ENCODE measurements at regions not wholly inside any gene's neighbourhood (a gene's known extent, or its start where the extent isn't known, plus 50 kb on each side); places are given as distances from the start of the nearest gene placed in this dataset.
"Not testable (repeated sequence)": the region's sequence is repeated elsewhere in the genome, so short reads cannot be mapped to it uniquely, and the experiment has no call there.

DNA sequence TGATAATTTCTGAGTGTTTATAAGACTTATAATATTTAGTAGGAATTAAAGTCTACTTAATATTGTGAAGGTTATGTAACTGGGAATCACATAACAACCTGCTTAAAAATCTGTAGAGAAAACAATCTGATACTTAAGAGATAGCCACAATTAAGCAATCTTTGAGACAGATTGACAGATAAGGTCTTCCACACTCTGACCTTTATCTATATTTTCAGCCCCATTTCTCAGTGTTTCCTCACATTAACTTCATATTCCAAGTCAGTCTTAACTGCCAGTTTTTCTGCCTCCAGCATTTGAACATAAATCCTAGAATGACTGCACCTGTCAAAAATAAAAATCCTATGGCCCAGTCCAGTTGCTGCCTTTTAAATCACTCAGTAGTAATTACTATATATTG, 423.2 kb downstream of the PYDC2 start:
- no peak for DNase-seq

DNA sequence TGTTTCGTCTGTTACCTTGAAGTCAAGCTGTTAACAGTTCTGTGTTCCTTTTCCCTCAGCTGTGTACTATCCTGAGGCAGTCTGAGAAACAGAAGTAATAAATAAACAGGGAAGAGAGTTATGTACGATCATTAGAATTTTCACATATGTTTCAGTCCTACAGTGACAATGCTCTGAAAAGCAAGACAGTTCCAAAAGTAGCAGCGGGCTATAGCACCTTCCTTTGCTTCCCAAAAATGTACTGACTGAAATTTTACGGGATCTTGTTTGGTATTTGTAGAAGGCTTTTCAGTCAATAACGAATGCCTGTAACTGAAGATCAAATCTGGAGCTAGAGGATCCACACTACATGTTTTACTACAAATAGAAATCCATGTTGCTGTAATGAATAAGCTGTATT, 428.1 kb downstream of the PYDC2 start:
- DNase-seq = no peak

DNA sequence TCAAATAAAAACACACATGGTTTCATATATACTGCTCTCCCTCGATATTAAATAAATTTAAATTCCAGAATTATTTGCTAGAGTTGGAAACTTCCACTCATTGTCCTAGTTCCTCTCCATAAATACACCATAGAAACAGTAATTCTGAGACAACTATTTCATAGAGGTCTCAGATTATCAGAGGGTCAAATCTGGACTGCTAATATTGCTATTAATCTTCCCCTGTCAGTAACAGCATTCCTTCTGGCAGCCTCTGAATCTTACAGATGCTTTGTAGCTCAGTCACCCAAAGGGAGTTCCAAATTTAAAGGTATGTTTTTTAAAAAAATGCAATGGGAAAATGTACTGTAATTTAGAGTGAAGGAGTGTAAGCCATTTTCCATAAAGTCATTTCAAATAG, 428.8 kb downstream of the PYDC2 start:
- no peak for DNase-seq

DNA sequence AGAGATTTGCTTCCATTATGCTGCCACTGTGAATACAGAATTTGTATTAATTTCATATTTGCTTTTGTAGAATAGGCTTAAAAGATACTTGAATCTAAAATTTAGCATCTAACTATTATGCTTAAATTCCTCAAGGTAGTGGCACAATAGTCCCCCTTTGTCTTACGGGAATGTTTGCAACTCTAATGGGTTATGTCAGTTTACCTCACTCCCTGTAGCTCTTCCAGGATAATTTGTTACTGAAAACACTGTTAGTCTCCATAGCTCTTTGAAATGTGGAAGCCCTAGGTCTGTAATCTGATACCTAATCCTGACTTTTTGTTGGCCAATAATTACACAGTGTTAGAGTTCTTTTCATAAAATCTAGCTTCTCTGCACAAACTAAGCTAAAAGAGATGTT, 433.4 kb downstream of the PYDC2 start:
- no peak for DNase-seq

DNA sequence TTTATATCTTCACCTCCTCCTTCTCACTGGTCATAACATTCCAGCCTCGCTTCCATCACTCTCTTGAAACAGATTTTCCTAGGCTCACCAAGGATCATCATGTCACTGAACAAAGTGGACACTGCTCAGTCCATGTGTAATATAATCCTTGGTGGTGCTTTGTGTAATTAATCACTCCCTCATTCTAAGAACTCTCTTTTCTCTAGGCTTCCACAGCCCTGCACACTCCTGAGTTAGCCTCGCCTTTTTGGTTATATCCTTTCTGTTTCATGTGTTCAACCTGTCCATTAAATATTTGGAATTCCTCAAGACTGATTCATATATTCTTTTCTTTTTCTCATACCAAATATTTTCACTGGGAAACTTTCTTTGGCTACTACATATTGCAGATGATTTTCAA, 440.8 kb downstream of the PYDC2 start:
- DNase-seq = no peak

DNA sequence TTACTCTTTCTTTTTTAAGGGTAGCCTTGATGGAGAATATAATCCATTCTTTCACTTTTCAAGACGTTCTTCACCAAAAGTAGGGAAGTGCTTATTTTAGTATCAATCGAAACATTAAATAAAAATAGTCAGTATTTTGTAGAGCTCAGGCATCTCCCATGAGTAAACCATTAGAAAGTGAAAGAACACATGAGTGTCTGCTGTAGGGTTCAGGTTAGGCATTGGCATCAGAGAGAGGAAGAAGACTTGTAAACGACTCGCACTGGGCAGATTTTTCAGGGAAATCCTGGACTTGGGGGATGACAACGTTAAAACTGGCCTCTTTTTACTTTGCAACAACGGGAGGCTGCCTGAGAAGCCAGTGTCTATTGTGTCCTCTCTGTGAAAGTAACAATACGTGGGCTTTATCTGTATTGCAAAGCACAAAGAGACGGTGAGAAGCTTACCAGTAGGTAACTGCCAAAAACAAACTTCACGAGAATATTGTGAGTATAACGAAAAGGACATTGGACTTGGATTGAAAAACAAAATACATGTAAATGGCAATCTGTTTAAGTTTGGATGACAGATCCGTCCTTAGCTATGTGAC, 451.7 kb downstream of the PYDC2 start:
- DNase-seq = no peak

DNA sequence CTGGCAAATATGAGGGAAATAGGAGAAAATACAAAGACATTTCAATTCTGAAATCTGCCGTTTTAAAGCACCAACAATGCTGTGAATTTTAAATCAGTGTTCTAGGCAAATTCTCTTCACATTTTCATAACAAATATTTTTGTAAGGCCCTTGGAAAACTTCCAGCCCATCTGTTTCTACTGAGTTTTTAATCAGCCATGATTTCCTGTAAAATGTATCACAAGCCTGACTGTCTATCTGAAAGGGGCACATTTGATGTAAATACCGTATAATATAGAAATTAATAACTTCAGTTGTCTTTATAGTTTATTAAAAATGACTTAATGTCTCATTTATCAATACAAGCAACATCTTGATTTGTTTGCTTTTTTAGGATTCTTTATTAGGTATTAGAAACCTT, 454.7 kb downstream of the PYDC2 start:
- DNase-seq = no peak

DNA sequence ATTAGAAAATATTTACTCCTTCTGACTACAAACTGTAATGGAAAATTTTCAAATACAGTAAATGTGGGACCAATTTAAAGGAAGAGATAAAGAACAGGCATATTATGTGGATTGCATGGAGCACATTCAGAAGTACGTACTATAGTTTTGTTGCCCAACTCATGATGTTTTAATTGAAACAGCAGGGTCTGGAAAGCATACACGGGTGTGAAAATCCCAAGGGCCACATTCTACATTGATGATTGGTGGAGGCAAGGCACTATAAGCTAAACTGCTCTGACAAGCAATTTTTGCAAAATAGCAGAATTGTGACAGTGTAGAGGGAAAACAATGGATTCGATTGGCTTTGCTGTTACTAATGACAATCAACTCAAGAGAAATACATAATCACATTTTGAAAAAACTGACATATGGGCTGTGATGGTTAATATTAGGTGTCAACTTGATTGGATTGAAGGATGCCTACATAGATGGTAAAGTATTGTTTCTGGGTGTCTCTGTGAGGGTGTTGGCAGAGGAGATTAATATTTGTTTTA, 458.6 kb downstream of the PYDC2 start:
- no peak for DNase-seq

DNA sequence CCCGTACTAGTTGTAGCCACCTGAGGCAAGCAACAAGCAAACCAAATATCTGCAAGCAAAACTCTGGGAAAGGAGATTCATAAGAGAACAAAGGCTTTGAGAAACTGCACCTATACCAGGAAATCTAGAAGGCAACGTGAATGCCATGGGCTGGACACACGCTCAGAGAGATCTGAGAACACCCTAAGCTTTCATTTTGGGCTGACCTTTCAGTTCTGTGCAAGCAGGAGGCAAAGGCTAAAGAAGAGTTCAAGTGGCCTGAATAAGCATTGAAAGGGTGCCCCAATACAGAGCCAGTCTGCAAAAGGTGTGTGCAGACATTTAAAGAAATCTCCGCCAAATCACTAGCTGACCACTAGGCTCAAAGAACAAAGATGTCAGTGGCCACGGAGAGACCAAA, 461.6 kb downstream of the PYDC2 start:
- no peak for DNase-seq

DNA sequence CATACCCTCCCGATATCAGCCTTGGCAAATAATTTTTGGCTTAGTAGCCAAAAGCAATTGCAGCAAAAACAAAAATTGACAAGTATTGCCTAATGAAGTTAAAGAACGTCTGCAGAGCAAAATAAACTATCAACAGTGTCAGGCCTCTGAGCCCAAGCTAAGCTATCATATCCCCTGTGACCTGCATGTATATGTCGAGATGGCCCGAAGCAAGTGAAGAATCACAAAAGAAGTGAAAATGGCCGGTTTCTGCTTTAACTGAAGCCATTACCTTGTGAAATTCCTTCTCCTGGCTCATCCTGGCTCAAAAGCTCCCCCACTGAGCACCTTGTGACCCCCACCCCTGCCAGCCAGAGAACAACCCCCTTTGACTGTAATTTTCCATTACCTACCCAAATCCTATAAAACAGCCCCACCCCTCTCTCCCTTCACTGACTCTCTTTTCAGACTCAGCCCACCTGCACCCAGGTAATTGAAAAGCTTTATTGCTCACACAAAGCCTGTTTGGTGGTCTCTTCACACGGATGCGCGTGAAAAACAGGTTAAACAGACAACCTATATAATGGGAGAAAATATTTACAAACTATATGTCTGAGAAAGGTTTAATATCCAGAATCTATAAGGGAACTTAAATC, 466.3 kb downstream of the PYDC2 start:
- DNase-seq = not testable (repeated sequence)

DNA sequence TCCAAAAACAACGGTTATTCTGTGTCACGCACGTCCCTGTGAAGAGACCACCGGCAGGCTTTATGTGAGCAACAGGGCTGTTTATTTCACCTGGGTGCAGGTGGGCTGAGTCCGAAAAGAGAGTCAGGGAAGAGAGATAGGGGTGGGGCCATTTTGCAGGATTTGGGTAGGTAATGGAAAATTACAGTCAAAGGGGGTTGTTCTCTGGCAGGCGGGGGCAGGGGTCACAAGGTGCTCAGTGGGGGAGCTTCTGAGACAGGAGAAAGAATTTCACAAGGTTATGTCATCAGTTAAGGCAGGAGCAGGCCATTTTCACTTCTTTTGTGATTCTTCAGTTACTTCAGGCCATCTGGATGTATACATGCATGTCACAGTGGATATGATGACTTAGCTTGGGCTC, 467.0 kb downstream of the PYDC2 start:
- DNase-seq = not testable (repeated sequence)

DNA sequence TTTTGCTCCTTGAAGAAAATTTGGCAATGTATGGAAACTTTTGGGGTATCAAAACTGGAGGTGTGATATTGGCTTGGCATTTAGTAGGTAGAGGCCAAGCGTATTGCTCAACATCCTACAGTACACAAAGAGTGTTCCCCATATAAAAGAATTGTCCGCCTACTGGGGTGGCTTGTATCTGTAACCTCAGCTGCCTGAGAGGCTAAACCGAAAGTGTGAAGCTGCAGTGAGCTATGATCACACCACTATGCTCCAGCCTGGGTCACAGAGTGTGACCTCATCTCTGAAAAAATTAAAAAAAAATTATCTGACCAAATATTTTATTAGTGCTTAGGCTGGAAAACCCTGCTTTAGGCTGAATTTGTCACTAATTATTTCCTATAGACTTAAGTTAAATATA, 483.9 kb downstream of the PYDC2 start:
- no peak for DNase-seq

DNA sequence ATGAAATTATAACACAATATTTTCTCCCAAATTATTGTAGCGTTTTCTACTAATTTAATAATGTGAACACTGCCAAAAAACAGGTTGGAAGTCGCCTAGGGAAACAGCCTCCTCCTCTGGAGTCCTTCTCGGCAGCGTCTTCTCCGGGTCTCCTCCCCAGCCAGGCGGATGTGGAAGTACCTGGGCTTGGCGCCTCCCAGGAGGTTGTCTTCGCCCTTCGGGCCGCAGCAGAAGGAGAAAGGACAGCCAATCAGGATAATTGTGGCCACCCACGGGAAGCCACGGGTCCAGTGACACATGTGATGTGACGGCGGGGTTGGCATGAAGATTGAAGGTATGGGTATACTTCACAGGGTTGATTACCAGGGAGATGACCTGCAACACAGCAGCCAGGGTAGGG, 491.2 kb downstream of the PYDC2 start:
- DNase-seq = no peak

DNA sequence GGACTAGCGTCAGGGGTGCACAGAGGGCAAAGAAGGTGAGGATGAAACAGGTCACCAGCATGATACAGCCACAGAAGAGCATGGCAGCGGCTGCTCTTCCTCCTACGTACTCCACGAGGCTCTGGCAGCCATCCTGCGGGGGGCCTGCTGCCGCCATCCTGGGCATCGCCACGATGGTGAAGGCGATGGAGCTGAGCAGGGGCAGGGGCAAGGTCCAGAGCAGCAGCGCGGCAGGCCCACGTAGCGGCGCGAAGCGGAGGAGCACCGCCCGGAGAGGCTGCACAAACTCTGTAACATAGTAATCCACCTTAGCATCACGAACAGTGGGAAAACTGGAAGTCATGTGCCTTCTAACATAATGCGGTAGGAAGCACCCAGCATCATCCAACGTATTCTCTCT, 491.6 kb downstream of the PYDC2 start:
- DNase-seq = no peak

DNA sequence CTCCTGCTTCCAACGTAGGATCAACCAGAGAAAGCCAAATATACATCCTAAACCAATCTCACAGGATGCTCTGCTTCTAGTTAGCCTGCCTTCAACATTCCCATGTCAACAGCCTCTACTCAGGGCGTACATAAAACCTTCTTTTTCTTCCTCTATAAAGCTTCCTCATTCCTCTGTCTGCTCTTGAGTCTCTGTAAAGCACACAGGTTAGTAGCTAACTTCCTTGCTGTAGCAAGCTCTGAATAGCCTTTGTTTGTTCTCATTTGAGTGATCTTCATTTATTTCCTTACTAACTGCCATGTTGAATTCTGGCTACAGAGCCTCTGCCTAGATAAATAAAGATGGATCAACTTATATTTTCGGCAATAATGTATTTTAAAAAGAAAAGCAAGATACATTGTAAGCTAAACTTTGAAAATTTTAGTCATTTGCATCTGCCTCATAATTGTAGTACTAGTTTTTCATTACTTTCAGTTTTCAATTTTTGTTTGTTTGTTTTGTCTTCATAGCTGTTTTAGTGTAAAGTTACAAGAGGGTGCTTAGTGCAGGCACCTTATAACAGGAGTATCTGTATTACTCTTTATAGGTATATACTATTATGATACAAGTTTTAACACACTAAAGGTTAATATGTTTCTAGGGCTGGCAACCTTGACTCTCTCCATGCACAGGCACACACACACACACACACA, 498.2 kb downstream of the PYDC2 start:
- DNase-seq = no peak

DNA sequence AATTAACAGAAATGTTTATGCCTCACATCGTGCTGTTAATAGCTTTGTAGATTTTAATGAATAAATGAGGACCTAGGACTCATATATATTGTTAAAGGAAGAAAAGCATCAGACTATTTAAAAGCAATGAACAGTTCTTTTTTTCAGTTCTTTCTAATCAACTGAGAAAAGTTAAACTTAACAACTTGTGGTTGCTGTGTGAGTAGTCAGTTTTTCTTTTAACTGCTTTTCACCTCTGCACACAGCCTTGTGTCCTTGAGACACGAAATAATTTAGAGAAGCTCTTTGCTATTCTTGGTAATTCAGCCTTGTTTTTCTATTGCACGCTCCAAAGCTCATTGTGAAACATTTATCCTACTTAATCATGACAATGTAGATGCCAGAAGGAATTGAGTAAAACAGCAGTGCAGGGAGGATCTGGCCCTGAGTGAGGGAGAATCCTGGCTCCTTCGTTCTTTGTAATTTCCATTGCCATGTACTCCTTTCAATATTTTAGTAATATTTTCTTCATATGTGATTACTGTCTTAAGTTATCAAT, 499.0 kb downstream of the PYDC2 start:
- DNase-seq = no peak

DNA sequence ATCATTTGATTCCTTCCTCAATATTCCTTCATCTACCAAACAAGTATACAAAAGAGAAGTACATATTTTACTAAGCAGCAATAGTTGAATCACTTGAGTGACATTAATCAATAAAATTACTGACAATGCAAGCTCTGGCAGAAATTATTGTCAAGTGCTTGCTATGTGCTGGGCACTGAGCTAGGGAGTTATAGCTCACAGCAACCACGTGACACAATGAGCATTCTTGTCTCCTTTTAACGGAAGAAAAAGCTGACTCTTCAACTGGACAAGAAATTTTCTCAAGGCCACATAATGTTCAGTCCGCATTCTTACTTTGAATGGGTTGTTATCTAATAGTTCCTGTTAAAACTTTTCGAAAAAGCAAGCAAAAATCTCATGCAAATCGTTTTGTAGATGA, 500.1 kb downstream of the PYDC2 start:
- no peak for DNase-seq

DNA sequence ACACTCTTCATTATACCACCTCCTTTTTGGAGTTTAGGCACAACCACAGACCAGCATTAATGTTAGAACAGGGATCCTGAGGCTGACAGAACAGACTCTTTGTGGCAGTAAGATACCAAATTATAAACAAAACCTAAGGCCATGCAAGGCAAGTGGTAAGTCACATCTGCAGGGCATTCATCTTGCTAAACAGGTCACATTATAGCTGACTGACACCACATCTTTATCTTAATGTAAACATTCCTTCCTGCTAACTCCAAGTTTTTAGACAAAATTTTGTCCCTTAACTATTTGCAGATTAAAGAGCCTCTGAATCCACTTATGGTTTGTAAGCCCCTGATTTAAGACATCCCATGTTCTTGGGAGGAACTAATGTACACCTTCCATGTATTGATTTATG, 500.6 kb downstream of the PYDC2 start:
- DNase-seq = no peak

DNA sequence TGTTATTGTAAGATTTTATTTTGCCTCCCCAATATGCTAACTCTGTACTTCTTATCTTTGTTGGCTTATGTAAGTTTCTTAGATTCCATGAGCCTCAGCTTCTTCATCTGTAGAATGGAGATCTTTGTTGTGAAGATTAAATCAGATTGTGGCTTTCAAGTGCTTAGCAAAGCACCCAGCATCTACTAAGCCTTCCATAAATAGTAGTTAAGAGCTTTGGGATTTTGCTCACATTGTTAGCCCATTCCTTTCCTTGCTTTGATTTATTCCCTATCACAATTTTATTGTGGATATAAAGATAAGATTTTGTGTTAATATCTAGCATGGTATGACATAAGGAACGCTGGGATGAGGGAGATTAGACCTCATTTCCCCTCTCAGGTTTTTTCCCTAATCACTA, 501.4 kb downstream of the PYDC2 start:
- no peak for DNase-seq

DNA sequence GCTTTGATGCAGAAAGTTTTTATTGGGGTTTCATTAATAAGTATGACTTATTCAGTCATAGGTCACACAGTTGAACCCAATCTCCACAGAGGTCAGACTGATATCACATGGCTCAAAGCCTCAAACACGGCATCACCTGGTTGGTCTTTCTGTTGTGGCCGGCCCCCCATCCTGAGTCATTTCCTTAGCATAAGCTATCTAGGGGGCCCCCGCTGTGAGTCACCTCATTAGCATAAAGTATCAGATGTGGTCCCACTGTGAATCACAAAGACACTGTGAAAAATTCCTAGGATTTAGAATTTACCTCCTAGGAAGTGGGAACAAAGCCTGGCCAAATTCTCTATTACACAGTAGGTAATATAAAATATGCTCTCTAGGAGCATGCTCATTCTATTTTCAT, 502.2 kb downstream of the PYDC2 start:
- no peak for DNase-seq

DNA sequence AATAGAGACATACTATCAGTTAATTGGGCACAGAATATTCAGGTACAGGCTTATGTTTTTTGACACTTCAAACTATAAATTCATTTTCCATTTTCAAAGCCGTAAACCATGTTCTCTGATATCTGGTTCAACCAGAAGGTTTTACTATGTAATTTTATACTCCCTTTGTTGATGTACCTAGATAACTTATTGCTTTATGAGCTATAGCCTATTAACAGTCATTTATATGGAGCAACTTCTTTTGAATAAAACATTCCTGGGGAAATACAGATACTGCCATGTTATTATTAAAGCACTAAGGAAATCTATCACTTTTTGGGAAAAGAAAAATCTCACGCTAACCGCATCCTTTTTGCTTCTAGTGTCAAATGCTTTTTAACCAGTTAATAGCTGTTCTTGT, 505.6 kb downstream of the PYDC2 start:
- DNase-seq = no peak

DNA sequence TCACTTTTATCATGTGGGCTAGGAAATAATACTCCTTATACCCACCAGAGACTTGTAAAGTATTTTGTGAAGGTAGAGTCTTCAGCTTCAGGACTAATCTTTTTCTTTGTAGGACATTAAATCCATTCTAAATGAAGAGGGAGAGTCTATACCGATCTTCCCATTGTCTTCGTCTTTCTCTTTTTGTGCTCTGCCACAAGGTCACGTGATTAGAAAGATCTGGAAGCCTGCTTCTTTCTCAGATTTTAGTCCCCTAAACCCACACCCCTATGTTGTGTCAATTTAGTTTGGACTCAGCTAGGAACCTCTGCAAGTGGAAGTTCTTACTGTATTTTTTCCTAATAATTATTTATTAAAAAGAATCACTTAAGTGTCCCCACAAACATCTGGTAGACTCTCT, 507.3 kb downstream of the PYDC2 start:
- DNase-seq = no peak

DNA sequence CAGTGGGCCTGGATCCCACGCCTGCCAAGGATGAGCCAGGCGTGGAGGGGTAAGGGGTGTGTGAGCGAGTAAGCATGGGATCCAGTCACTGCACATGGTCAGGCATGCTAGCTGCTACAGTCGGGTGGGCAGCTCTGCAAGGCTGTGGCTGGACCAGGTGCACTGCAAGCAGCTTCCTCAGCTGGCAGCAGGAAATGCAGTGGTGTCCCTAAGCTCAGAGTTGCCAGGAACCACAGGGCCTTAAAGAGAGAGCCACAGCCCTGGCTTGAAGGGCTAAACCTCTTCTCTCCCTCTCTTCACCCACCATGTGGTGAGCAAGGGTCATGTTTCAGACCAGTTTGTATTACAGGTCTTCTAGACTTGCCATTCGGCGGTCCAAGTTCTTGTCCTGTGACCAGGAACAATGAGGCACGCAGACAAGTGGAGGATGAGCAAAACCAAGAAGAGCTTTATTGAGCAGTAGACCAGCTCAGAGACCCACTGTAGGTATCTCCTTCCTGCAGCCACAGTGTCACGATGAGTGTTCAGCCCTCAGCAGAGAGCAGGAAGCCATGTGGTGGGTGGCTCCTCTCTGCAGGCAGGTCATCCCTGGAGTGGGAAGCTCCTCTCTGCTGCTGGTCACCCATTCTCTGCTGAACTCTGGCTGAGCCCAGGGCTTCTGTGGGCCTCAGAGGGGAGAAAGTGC, 511.9 kb downstream of the PYDC2 start:
- no peak for DNase-seq

DNA sequence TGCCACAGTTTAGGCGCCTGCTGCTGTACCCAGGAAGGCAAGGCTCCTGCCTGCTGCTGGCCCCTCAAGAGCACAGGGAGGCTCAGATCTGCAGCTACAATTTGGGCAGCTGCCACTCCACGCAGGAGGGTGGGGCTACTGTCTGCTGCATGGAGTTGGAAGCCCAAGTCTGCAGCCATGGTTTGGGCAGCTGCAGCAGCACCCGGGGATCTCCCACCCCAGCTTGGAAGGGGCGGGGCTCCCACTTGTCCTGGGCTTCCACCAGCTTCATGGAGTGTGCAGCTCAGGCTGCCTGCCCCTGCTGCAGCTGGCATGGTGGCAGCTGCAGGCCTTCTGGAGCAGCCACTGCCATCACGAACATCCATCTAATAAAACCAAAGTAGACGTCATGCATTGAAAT, 512.9 kb downstream of the PYDC2 start:
- DNase-seq = no peak

All from femur (tissue), 1 donor.